H1 (cell line): ENCODE measurements at regions not wholly inside any gene's neighbourhood (a gene's known extent, or its start where the extent isn't known, plus 50 kb on each side); places are given as distances from the start of the nearest gene placed in this dataset.

Source experiments
- ASH2L ChIP-seq: fragments of 200-600, 300-600 bp; sonication (generic); IDR thresholded peaks from one replicate; pipeline ENCODE4 v1.7.1; 2017; ENCODE audit warnings: low read length
- BACH1 ChIP-seq: IDR thresholded peaks from 2 replicates; pipeline ENCODE4 v1.6.1; 2012; ENCODE audit warnings: low read length, improper control_type of control experiment
- CHD7 ChIP-seq: fragments of 300-600 bp; sonication (generic); IDR thresholded peaks from 2 replicates; pipeline ENCODE4 v1.7.1; 2012; ENCODE audit warnings: low read length, moderate library complexity, mild to moderate bottlenecking, inconsistent platforms; ENCODE audit not compliant: insufficient replicate concordance
- YY1 ChIP-seq: IDR thresholded peaks from 2 replicates; pipeline ENCODE4 v1.6.1; 2011; ENCODE audit warnings: low read depth, mild to moderate bottlenecking, low read length

- TF ChIP-seq CHD7 = no peak
- TF ChIP-seq BACH1 = no peak
- TF ChIP-seq YY1 = no peak
- no peak for TF ChIP-seq ASH2L
- TF ChIP-seq, all 59 proteins: peak for 0
These were observed 567.2 kb downstream of the FSCB start (continued) for GRCh38 chr14:43939836-43940235.
